ENCODE measurements at regions not wholly inside any gene's neighbourhood (a gene's known extent, or its start where the extent isn't known, plus 50 kb on each side); places are given as distances from the start of the nearest gene placed in this dataset.

GRCh38 chr14:36450550-36450949, 69.5 kb downstream of the NKX2-1 start:
- dilution Hi-C loops (cut with MboI; ENCODE audit: extremely low pct_ligation_motif_present, low sequenced_read_pairs), result no loop called here
- Histone ChIP-seq H3K36me3 (ENCODE audit: control insufficient read depth in 2 of 2, extremely low read depth in 1 of 2, insufficient read depth in 2 of 2, low read length in 2 of 2) (no peaks in the 10 kb centered on the region), H3K79me2 (ENCODE audit: control insufficient read depth, insufficient read depth, low read length) (no peaks in the 10 kb centered on the region), H3K27ac (ENCODE audit: insufficient read depth, low read depth, low read length) (no peak overlapping the region), H3K27me3 (ENCODE audit: control insufficient read depth in 2 of 2, insufficient read depth in 2 of 2, low read length in 2 of 2) (no peaks in the 10 kb centered on the region), H3K9me1 (replicated peaks; ENCODE audit: control insufficient read depth, extremely low read depth, insufficient read depth, low read length) (no peaks in the 10 kb centered on the region), H3K9me3 (replicated peaks; ENCODE audit: control insufficient read depth, insufficient read depth, low read length) (no peaks in the 10 kb centered on the region), H3K4me1 (ENCODE audit: control insufficient read depth, extremely low read depth, insufficient read depth, low read length) (no peaks in the 10 kb centered on the region), H2AFZ (ENCODE audit: low read depth, low read length) (no peak overlapping the region), H3K9ac (replicated peaks; ENCODE audit: extremely low read depth, insufficient read depth, low read length) (no peak overlapping the region), H3K4me3 (replicated peaks in 1 of 3; ENCODE audit: insufficient read depth in 1 of 3, low read depth in 1 of 3, low read length in 3 of 3) (no peak overlapping the region), H3K4me2 (ENCODE audit: insufficient read depth, low read length) (no peak overlapping the region), H4K20me1 (replicated peaks; ENCODE audit: control insufficient read depth, extremely low read depth, insufficient read depth, low read length) (no peaks in the 10 kb centered on the region)
- BruUV-seq (replicated peaks), result no TSS peak
- no peak for TF ChIP-seq MYC (IDR thresholded peaks at IDR 0.05; ENCODE audit: low read depth, low read length)
- no peak for TF ChIP-seq GATA2 (IDR thresholded peaks at IDR 0.05; ENCODE audit: insufficient read depth, insufficient read length, low read depth, low read length)
- ChIA-PET POLR2A (no interaction called here), CTCF (interaction anchor here (1.0 to 1.2 kb wide), 2 partner anchors 19 to 103 kb away, joined by 3 read pairs; no protein-coding TSS in a partner anchor)
- intact Hi-C loops (cut with micrococcal nuclease), result no loop called here
- DNase-seq (ENCODE audit: low read depth, low spot score) (no peak), FAIRE-seq (no peak)

GRCh38 chr14:36449903-36450302, 70.1 kb downstream of the NKX2-1 start:
- Histone ChIP-seq H3K9me1 (replicated peaks; ENCODE audit: control insufficient read depth, extremely low read depth, insufficient read depth, low read length) (no peaks in the 10 kb centered on the region), H3K27me3 (ENCODE audit: control insufficient read depth in 2 of 2, insufficient read depth in 2 of 2, low read length in 2 of 2) (no peaks in the 10 kb centered on the region), H3K4me1 (ENCODE audit: control insufficient read depth, extremely low read depth, insufficient read depth, low read length) (no peaks in the 10 kb centered on the region), H3K79me2 (ENCODE audit: control insufficient read depth, insufficient read depth, low read length) (no peaks in the 10 kb centered on the region), H3K9me3 (replicated peaks; ENCODE audit: control insufficient read depth, insufficient read depth, low read length) (no peaks in the 10 kb centered on the region), H4K20me1 (replicated peaks; ENCODE audit: control insufficient read depth, extremely low read depth, insufficient read depth, low read length) (no peaks in the 10 kb centered on the region), H2AFZ (ENCODE audit: low read depth, low read length) (no peak overlapping the region), H3K36me3 (ENCODE audit: control insufficient read depth in 2 of 2, extremely low read depth in 1 of 2, insufficient read depth in 2 of 2, low read length in 2 of 2) (no peaks in the 10 kb centered on the region), H3K27ac (ENCODE audit: insufficient read depth, low read depth, low read length) (no peak overlapping the region), H3K4me2 (ENCODE audit: insufficient read depth, low read length) (no peak overlapping the region), H3K9ac (replicated peaks; ENCODE audit: extremely low read depth, insufficient read depth, low read length) (no peak overlapping the region), H3K4me3 (replicated peaks in 1 of 3; ENCODE audit: insufficient read depth in 1 of 3, low read depth in 1 of 3, low read length in 3 of 3) (no peak overlapping the region)
- BruUV-seq (replicated peaks), result no TSS peak
- FAIRE-seq (no peak), DNase-seq (ENCODE audit: low read depth, low spot score) (no peak)
- dilution Hi-C loops (cut with MboI; ENCODE audit: extremely low pct_ligation_motif_present, low sequenced_read_pairs), result no loop called here
- POLR2A ChIA-PET, result no interaction called here
- intact Hi-C loops (cut with micrococcal nuclease), result no loop called here
- TF ChIP-seq POLR2A (IDR thresholded peaks at IDR 0.05; ENCODE audit: low read depth, low read length), result no peak
- CTCF ChIA-PET, result interaction anchor here (1.0 kb wide), 1 partner anchor 20 kb away, joined by 3 read pairs; no protein-coding TSS in a partner anchor

Measured in endothelial cell of umbilical vein (primary cell).